ENCODE measurements at regions not wholly inside any gene's neighbourhood (a gene's known extent, or its start where the extent isn't known, plus 50 kb on each side); places are given as distances from the start of the nearest gene placed in this dataset.
A peak's percentile ranks its signal among the peaks of the same experiment; 100 is the strongest.
"Not testable (repeated sequence)": the region's sequence is repeated elsewhere in the genome, so short reads cannot be mapped to it uniquely, and the experiment has no call there.

DNA sequence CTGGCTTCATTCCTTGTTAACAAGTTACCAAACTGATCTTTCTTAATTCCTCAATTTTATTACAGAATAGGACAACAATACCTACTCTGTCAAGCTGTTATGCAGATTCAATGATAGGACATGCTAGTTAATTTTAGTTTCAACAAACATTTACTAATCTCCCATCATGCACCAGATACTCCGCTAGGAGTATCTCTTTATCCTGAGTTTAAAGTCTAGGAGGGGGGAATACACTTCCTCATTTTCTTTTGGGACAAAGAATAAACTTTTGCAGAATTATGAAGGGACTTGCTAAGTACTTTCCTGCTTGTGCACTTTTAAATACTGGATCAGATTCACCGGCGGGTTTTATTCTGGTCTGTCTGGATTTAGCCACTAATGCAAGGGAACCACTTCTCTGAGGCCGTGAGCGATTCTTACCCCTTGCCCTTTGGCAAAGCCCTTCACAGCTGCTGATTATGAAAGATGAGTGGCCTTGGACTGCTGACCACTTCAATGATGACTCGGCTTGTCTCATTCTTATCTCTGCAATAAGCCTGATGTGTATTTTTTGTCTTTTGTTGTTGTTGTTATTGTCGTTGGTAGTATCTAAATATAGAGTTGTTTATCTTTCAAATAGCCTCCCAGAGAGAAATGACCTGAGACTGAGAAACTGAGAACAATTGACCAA is 73.9 kb downstream of the RMI1 start:
- no peak for DNase-seq

DNA sequence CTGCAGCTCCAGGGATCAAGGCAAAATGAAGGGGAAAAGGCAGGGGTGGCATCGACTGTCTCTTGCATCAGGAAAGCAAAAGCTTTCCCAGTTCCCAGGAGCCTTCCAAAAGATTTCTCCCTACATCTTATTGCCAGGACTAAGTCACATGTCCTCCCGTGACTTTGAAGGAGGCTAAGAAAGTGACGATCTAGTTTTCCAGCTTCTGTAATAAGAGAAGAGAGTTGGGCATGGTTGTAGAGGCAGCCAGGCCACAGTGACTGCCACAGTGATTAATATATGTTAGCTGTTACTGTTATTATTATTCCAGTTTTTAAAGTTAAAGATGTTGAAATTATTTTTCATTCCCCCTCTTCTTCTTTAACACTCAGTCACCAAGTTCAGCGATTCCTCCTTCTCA is 77.1 kb downstream of the RMI1 start:
- no peak for DNase-seq

DNA sequence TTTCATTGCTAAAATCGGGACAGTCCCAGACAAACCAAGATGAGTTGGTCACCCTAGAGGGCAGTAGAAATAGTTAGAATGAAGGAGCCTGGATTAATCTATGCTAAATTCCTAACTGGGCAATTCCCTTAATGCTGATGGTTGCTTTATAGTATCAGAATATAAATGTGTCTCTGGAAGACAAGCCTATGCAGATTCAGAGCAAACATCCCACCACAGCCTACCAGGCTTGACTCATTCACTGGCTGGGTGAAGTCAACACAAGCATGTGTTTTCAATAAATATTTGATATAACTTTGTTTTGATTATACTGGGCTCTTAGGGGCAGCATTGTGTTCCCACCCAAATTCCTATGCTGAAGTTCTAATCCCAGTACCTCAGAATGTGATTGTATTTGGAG is 79.3 kb downstream of the RMI1 start:
- DNase-seq: no peak

DNA sequence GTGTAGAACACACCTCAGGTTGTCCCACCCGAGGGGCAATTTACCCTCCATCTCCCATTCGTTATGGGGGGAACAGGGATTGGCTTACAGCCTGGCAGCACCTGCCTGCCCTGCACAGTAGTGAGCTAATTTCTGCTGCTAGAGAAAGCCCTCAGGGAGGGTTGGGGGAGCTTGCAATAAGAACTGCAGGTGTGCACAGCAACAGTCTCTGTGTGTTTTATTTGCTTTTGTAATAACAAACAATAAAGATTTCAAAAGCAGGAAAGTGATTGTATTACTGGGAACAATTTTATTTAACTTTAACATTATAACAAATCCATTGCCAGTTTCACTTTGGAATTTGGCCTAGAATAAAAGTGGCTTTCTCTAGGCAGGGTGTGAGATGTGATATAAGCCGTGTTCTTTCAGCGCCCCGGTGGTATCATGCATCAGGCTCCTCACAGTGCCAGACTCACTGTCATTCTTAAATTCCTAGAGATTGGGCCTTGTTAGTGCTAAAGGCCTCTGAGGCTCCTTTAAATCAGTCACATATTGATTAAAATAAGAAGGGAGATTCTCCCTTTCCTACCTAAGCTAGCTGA is 81.1 kb downstream of the RMI1 start:
- no peak for DNase-seq

DNA sequence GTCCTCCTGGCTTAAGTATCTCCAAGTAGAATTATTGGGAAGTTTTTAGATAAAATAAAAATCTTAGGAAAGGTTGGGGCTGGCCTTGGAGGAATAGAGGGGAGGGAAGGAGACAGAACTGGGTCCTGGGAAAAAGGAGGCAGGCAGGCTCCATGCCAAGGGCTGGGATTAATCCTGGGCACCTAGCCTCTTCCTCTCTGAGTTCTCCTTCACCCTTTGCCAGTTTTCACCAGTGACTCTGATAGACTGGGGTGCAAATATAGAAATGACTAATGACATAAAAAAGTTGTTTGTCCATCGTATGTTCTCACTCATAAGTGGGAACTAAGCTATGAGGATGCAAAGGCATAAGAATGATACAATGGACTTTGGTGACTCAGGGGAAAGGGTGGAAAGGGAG is 81.9 kb downstream of the RMI1 start:
- no peak for DNase-seq

DNA sequence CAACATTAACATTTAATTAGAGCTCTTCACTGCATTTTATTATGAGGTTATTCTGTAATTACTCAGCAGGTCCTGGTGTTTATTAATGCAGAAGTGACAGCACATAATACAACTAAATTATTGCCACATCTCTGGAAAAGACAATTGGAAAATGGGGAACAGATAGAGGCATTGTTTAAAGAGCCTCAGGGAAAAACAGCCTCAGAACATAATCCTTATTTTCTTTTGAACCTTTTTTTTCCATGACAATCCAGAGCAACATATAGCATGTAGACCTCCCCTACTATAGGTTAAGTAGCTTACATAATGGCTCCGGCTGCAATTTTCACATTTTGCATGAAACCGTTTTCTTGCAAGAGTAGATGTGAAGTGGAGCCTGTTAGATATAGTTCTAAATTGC is 87.2 kb downstream of the RMI1 start:
- DNase-seq: no peak

DNA sequence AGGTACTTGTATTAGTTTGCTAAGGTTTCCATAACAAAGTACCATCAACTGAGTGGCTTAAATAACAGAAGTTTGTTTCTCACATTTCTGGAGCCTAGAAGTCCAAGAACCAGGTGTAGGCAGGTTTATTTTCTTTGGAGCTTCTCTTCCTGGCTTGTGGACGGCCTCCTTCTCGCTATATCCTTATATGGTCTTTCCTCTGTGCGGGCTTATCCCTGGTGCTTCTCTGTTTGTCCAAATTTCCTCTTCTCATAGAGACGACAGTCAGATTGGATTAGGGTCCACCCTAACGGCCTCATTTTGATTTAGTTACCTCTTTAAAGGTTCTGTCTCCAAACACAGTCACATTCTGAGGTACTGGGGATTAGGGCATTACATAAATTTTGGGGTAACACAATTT is 88.3 kb downstream of the RMI1 start:
- no peak for DNase-seq

DNA sequence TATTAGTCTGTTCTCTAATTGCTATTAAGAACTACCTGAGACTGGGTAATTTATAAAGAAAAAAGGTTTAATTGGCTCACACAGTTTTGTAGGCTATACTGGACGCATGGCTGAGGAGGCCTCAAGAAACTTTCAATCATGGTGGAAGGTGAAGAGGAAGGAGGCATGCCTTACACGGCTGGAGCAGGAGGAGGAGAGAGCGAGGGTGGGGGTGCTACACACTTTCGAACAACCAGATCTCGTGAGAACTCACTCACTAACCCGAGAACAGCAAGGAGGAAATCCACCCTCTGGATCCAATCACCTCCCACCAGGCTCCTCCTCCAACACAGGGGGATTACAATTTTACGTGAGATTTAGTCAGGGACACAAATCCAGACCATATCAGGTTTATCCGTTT is 90.0 kb downstream of the RMI1 start:
- no peak for DNase-seq

DNA sequence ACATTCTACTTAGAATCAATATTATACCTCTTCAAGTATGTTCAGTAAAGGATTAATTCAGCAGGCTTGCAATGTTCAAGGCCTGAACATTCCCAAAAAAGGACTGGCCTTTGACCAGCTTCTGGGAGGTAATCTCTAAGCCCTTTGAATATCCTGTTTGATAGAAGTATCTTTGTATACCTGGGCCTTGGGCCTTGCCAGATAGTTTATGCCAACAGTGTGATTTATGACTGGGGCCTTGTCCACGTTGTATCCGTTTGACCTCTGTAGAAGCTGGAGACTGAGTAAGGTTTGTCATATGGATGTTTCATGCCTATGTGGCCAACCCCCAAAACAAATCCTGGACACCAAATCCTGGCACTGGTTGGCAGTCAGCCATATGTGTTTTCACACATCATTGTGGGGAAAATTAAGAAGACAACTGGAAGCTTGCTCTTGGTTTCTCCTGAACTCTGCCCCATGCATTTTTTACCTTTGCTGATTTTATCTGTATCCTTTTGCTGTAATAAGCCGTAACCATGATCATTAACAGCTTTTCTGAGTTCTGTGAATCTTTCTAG is 92.1 kb downstream of the RMI1 start:
- no peak for DNase-seq

DNA sequence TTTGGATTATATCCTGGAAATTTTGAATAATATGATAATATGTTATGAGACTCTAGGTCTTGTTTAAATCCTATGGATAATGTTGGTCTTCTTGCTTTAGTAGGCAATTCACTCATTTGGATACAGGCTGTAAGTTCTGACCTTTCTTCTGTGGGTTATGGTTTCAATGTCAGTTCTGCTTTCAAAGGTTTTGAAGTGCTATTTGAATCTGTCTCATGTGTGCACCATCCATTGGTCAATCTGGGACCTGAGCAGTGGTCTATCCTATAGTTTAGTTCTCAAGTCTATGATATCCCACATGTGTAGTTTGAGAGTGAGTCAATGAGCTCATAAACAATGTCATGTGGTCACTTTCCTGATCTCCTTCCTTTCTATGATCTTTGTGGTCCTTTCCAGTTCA is 94.4 kb downstream of the RMI1 start:
- DNase-seq: no peak

DNA sequence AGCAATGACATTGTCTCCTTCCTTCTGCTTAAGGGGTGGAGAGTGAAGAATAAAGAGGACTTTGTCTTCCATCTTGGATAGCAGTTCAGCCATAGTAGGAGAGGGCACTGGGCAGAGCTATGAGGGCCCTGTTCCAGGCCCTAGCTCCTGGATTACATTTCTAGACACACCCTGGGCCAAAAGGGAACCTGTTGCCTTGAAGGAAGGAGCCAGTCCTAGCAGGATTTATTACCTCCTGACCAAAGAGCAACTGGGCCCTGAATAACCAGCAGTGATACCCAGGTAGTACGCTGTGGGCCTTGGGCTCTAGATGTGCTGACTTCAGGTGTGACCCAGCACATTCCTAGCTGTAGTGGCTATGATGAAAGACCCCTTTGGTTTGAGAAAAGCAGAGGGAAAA is 95.8 kb downstream of the RMI1 start:
- DNase-seq: no peak

DNA sequence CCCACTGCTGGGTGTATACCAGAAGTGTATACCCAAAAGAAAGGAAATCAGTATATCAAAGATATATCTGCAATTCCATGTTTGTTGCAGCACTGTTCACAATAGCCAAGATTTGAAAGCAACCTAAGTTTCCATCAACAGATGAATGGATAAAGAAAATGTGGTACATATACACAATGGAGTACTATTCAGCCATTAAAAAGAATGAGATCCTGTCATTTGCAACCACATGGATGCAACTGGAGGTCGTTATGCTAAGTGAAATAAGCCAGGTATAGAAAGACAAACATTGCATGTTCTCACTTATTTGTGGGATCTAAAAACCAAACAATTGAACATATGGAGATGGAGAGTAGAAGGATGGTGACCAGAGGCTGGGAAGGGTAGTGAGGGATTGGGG is 97.2 kb downstream of the RMI1 start:
- not testable (repeated sequence) for DNase-seq

DNA sequence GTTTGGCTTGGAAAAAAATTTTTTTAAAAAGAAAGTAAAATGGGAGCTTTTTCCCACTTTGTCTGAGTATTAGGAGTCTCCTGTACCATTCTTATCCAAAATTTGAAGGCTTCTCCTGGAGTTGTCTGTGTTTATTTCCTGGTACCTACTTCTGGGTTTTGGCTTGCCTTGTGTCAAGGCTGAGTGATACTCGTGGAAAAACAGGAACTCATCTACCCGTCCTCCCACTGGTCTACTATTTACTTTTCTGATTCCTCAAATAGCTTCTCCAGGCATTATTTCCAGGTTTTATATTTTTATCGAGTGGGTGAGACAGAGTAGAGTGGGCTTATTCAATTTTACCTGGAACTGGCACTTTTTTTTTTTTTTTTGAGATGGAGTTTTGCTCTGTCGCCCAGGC is 99.4 kb downstream of the RMI1 start:
- DNase-seq: no peak

DNA sequence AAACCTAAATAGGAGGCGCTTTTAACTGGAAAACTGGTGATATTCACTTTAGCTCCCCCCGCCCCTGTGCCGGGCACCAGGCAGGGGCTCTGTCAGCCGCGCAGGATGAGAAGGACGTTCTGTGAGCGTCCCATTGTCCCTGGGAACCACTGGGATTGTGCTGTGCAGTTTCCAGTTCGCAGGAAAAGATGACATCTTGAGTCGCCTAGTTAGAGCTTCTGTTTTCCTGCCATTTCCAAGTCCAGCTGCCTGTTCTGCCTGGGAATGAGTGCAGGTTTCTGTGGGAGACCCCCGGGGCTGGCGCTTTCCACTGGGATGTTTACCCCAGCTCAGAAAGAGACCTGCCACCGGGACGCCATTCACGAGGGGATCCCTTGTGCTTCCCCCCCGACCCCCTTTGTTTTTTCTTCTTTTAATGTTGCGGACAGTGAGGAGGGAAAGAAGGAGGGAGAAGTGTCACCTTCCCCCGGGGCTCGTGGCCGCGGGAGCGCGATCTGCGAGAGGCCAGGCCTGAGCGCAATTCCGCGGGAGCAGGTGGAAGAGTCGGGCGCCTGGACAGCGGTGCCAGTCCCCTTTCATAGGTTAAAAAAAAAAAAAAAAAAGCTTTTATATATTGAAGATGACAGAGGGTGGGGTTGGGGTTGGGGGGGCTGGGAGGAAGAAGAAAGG is 121.5 kb downstream of the RMI1 start:
- DNase-seq: no peak

DNA sequence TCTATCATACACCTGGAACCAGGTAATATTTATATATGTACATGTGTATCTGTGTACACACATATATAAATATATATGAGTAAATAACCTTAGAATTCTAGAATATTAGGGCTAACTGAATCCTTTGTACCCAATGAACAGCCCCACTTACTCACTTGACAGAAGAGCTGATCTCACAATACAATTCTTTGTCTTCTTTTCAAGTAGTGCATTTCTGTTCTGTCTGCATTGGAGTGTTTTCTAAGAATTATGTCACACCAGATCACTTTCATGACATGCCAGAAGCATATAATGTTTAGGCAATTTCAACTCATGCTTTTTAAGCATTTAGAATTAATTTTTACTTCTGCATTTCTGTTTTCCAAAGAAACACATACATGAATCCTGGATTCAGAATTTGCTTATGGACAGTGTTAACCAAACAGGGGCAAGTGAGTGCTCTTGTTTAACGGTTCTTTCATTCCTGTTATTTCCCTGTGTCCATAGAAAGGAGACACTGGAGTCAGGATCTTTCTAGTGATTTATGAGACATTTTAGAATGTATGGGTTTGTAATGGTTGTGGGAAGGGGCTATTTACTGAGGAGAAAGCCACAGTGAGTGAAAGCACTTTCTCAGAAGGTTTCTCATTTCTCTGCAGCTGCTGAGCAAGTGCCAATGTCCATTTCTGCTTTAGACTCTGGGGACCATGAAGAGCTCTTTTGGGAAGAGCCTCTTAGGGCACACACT is 123.2 kb downstream of the RMI1 start:
- no peak for DNase-seq

DNA sequence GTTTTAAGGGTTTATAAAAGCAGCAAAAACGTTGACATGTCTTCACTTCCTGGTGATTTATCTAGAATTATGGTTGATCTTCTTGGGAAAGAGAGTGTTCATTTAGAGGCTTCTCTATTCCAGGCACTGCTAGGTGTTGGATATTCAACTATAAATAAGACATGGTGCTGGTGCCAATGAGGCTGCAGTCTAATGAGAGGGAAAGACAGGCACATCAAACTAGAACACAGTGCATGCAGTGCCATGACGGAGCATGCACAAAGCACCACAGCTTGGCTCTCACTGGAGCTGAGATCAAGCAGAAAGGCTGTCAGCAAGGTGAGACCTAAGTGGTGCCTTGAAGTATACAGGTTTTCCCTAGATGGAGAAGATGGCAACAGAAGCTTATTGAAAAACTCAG is 126.5 kb downstream of the RMI1 start:
- DNase-seq: no peak

DNA sequence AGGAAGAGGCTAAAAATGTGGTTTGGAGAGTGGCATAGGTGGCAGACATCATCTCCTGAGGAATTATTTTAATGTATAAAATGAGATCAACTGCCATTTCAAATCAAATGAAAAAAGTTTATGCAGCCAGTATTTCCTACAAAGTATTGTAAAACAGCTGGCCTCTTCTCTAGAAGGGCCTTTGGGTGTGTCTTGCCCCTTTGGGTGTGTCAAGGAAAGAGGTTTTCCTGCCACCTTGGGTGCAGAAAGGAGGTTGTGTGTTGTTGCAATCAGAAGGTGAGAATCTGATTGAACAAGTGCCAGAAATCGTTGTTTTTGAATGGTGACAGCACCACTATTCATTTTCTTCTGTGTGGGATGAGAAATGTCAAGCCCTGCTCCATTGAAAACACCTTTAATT is 127.4 kb downstream of the RMI1 start:
- no peak for DNase-seq

DNA sequence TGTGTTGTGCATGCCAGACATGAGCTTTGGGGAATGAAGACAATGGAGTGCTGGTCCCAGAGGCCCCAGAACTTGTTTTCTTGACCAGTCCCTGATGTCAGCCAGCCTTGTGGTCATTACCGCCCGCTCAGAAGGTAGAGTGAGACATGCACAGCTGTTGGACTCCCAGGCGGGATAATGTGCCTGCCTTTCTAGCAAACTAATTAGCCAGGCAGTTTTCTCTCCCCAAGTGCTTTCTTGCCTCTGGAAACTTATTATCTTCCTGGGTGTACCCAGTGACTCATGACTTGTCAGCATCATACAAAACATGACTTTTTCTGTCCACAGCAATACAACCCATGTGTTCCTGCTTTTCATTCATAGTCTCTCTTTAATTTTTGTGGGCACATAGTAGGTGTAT is 131.1 kb downstream of the RMI1 start:
- no peak for DNase-seq

DNA sequence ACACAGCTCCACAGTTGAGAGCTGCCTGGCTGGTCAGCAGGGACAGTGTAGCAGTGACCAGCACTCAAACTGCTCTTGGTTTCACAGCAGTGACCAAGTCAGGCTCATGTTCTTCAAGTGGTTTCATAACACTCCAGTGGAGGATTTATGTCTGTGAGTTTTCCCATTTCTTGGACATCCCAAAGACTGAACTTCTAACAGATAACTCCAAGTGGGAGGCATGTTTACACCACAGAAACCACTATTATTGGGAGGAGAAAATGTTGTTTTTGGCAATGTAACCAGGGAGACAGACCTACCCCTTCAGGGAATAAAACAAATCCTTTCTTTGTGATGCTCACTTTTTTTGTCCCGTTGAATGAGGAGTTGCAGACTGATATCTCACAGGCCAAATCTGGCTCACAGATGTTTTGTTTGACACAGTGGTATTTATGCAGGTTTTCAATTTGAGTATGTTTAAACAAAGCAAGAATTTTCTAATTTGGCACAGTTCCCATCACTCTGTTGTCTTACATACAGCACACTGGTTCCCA is 141.5 kb downstream of the RMI1 start:
- peak; percentile 81 for DNase-seq

DNA sequence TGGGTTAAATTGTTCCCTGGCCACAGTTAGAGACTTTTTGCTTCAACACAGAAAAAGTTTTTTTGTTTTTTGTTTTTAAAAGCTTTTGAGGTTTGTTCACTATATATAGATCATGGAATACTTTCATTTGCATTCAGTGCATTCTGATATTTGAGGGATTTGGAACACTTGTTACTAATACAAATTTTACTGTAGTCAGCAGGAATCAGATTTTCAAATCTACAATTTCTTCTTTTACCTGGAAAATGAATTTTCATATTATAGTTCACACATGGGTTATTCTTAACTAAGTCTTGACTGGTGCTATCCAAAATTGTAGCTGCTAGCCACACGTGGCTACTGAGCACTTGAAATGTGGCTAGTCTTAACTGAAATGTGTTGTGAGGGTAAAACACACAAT is 142.0 kb downstream of the RMI1 start:
- DNase-seq: no peak

DNA sequence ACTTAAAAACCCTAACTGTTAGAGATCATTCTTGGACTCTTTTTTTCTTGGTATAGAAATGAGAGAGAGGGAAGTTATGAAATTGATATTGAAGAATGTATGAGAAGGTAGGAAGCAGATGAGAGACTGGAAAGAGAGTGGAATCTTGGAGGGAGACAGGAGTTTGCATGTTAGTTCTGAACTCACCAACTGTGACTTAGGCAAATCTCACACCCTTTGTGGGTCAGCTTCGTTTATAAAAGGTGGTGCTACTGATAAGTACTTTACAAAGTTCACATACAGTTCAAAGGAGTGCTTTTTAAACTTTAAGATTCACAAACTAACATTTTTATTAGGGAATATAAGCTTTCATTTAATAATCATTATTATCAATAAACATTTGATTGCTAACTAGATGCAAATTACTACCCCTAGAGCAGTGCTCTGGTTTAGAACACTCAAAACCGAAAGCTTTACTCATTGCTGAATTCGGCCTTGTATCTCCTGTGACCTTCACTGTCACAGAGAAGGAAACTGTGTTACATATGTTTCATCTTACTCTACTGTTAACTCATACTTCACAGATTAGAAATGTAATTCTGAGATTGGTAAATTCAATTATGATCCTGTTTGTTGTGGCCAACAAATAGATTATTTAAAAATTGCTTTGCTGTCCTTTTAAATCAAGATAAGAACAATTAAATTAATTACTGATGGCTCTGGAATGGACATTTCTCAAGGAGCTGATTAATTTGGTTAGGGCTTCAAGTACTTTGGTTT is 143.2 kb downstream of the RMI1 start:
- DNase-seq: no peak

DNA sequence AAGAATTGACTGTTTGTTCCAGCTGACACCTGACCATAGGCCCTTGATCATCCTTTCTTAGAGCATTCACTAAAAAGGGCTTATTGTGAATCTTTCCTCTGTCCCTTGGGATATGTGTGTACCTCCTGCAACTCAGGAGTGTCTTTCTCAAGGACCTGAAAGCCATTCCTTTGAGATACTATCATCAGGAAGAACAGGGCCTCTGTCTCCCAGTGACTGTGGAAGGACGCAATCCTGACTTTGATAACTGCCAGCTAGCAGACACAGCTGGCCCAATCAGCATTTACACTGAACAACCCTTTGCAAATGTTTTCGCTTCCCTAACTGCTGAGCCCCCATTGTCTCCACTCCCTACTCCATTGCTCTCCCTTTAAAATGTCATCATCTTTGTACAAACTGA is 144.4 kb downstream of the RMI1 start:
- no peak for DNase-seq

All from renal pelvis (tissue), 1 donor.